GM12878 (cell line): ENCODE measurements at regions not wholly inside any gene's neighbourhood (a gene's known extent, or its start where the extent isn't known, plus 50 kb on each side); places are given as distances from the start of the nearest gene placed in this dataset.
A peak's percentile ranks its signal among the peaks of the same experiment; 100 is the strongest.

Experiments used
- DPF2 ChIP-seq: fragments of 450-650 bp; IDR thresholded peaks from 2 replicates; pipeline ENCODE4 v1.6.1; 2017; ENCODE audit warnings: mild to moderate bottlenecking
- ESRRA ChIP-seq: IDR thresholded peaks from 2 replicates; pipeline ENCODE4 v1.6.1; 2012; ENCODE audit warnings: mild to moderate bottlenecking, low read length, improper control_type of control experiment
- FOXK2 ChIP-seq: fragments of 450-650 bp; IDR thresholded peaks from 2 replicates; pipeline ENCODE4 v1.6.1; 2017; ENCODE audit warnings: mild to moderate bottlenecking, moderate library complexity
- FOXM1 ChIP-seq: IDR thresholded peaks from 2 replicates; pipeline ENCODE4 v1.6.1; 2012; ENCODE audit warnings: low read depth, mild to moderate bottlenecking, inconsistent platforms, low read length, moderate library complexity
- HCFC1 ChIP-seq: fragments of 150-350 bp; IDR thresholded peaks from 2 replicates; pipeline ENCODE4 v1.6.1; 2014; ENCODE audit warnings: low read length
- KLF5 ChIP-seq: fragments of 450-650 bp; IDR thresholded peaks from 2 replicates; pipeline ENCODE4 v1.6.1; 2014; ENCODE audit warnings: mild to moderate bottlenecking; ENCODE audit not compliant: partially characterized antibody
- NBN ChIP-seq: fragments of 450-650 bp; IDR thresholded peaks from 2 replicates; pipeline ENCODE4 v1.6.1; 2016
- RB1 ChIP-seq: fragments of 450-650 bp; formaldehyde crosslinking; IDR thresholded peaks from 2 replicates; pipeline ENCODE4 v1.6.1; 2017; ENCODE audit warnings: mild to moderate bottlenecking, borderline replicate concordance
- RBBP5 ChIP-seq: fragments of 200-600 bp; sonication (generic); conservative IDR thresholded peaks from 2 replicates; pipeline ENCODE4 v1.6.1; 2016
- RELA ChIP-seq: fragments of 450-650 bp; IDR thresholded peaks from 2 replicates; pipeline ENCODE4 v1.8.0; 2014; ENCODE audit warnings: borderline replicate concordance; ENCODE audit not compliant: partially characterized antibody
- RFX5 ChIP-seq: IDR thresholded peaks from 2 replicates; pipeline ENCODE4 v1.6.1; 2011; ENCODE audit warnings: low read depth, low read length, improper control_type of control experiment
- SIX5 ChIP-seq: IDR thresholded peaks from 2 replicates; pipeline ENCODE4 v1.6.1; 2011; ENCODE audit warnings: mild to moderate bottlenecking, low read depth, low read length, moderate library complexity; ENCODE audit not compliant: severe bottlenecking
- SMAD1 ChIP-seq: fragments of 450-650 bp; IDR thresholded peaks from 2 replicates; pipeline ENCODE4 v1.6.1; 2018; ENCODE audit warnings: mild to moderate bottlenecking, low read depth; ENCODE audit not compliant: partially characterized antibody
- TCF3 ChIP-seq: IDR thresholded peaks from 2 replicates; pipeline ENCODE4 v1.6.1; 2012; ENCODE audit warnings: low read depth, mild to moderate bottlenecking, low read length, borderline replicate concordance; ENCODE audit not compliant: insufficient read depth
- TCF7 ChIP-seq: IDR thresholded peaks from 2 replicates; pipeline ENCODE4 v1.6.1; 2014; ENCODE audit warnings: antibody characterized with exemption, borderline replicate concordance
- ZBED1 ChIP-seq: IDR thresholded peaks from 2 replicates; pipeline ENCODE4 v1.6.1; 2016; ENCODE audit warnings: borderline replicate concordance
- ZNF24 ChIP-seq: fragments of 450-650 bp; IDR thresholded peaks from 2 replicates; pipeline ENCODE4 v1.6.1; 2017; ENCODE audit warnings: antibody characterized with exemption, mild to moderate bottlenecking
- ZNF274 ChIP-seq: IDR thresholded peaks from one replicate; pipeline ENCODE4 v1.8.0; 2011; ENCODE audit not compliant: insufficient read length, insufficient read depth
- ZNF622 ChIP-seq: fragments of 450-650 bp; IDR thresholded peaks from 2 replicates; pipeline ENCODE4 v1.6.1; 2017; ENCODE audit warnings: mild to moderate bottlenecking, inconsistent platforms
- ZSCAN29 ChIP-seq: fragments of 450-650 bp; IDR thresholded peaks from 2 replicates; pipeline ENCODE4 v1.6.1; 2017; ENCODE audit warnings: mild to moderate bottlenecking, moderate library complexity
- TF ChIP-seq, protein P1 (sequence below): fragments of 150-350 bp; IDR thresholded peaks from 2 replicates; pipeline ENCODE4 v1.6.1; 2014; ENCODE audit warnings: mild to moderate bottlenecking, low read depth, low read length
- TF ChIP-seq, protein P2 (sequence below): fragments of 450-650 bp; IDR thresholded peaks from 2 replicates; pipeline ENCODE4 v1.6.1; 2016; ENCODE audit warnings: mild to moderate bottlenecking
- TF ChIP-seq, protein P3 (sequence below): IDR thresholded peaks from 2 replicates; pipeline ENCODE4 v1.6.1; 2011; ENCODE audit warnings: low read depth, mild to moderate bottlenecking, low read length, moderate library complexity, borderline replicate concordance; ENCODE audit errors: extremely low read depth
- TF ChIP-seq, protein P4 (sequence below): IDR thresholded peaks from 2 replicates; pipeline ENCODE4 v1.6.1; 2012; ENCODE audit warnings: low read depth, low read length, improper control_type of control experiment
- TF ChIP-seq, protein P5 (sequence below): IDR thresholded peaks from 2 replicates; pipeline ENCODE4 v1.6.1; 2011; ENCODE audit warnings: borderline replicate concordance, low read depth, mild to moderate bottlenecking, moderate library complexity, low read length; ENCODE audit not compliant: insufficient read depth, poor library complexity, severe bottlenecking
- TF ChIP-seq, protein P6 (sequence below): fragments of 450-650 bp; IDR thresholded peaks from 2 replicates; pipeline ENCODE4 v1.6.1; 2018; ENCODE audit warnings: borderline replicate concordance, mild to moderate bottlenecking; ENCODE audit not compliant: partially characterized antibody

DNA sequence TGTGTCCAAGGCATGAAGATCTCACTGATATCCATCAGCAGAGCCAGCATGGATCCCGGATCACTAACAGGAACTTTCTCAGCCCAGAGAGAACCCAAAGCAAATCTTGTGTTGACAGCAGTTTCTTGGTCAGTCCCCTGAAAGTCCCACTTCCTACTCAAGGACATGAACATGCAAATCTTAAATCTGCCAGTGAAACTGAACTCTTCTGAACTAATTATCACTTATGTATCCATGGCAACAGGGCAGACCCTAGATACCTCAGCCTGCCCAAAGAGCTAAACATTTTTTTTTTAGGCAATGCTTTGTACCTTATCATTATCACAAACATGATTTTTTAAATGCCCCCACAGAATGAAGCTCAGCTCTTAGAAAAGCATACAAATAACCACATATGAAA, 127.8 kb upstream of the DDX18 start (continued):
- TF ChIP-seq, protein P1, sequence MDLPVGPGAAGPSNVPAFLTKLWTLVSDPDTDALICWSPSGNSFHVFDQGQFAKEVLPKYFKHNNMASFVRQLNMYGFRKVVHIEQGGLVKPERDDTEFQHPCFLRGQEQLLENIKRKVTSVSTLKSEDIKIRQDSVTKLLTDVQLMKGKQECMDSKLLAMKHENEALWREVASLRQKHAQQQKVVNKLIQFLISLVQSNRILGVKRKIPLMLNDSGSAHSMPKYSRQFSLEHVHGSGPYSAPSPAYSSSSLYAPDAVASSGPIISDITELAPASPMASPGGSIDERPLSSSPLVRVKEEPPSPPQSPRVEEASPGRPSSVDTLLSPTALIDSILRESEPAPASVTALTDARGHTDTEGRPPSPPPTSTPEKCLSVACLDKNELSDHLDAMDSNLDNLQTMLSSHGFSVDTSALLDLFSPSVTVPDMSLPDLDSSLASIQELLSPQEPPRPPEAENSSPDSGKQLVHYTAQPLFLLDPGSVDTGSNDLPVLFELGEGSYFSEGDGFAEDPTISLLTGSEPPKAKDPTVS, result no peak
- TF ChIP-seq ZNF274, result no peak
- peak; percentile 18 for TF ChIP-seq RELA
- TF ChIP-seq ZNF622, result no peak
- TF ChIP-seq, protein P2, sequence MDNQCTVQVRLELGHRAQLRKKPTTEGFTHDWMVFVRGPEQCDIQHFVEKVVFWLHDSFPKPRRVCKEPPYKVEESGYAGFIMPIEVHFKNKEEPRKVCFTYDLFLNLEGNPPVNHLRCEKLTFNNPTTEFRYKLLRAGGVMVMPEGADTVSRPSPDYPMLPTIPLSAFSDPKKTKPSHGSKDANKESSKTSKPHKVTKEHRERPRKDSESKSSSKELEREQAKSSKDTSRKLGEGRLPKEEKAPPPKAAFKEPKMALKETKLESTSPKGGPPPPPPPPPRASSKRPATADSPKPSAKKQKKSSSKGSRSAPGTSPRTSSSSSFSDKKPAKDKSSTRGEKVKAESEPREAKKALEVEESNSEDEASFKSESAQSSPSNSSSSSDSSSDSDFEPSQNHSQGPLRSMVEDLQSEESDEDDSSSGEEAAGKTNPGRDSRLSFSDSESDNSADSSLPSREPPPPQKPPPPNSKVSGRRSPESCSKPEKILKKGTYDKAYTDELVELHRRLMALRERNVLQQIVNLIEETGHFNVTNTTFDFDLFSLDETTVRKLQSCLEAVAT, result no peak
- no peak for TF ChIP-seq SMAD1
- no peak for TF ChIP-seq RBBP5
- no peak for TF ChIP-seq ZNF24
- no peak for TF ChIP-seq RB1
- no peak for TF ChIP-seq TCF3
- no peak for TF ChIP-seq TCF7
- TF ChIP-seq FOXM1, result no peak
- peak; percentile 71; the same call in 1 of the 2 replicates for TF ChIP-seq DPF2
- no peak for TF ChIP-seq SIX5
- TF ChIP-seq, protein P3, sequence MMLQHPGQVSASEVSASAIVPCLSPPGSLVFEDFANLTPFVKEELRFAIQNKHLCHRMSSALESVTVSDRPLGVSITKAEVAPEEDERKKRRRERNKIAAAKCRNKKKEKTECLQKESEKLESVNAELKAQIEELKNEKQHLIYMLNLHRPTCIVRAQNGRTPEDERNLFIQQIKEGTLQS, result no peak
- no peak for TF ChIP-seq ZSCAN29
- no peak for TF ChIP-seq ZBED1
- TF ChIP-seq ESRRA, result no peak
- no peak for TF ChIP-seq NBN
- no peak for TF ChIP-seq HCFC1
- no peak for TF ChIP-seq FOXK2
- TF ChIP-seq RFX5, result peak; percentile 87
- TF ChIP-seq, protein P4, sequence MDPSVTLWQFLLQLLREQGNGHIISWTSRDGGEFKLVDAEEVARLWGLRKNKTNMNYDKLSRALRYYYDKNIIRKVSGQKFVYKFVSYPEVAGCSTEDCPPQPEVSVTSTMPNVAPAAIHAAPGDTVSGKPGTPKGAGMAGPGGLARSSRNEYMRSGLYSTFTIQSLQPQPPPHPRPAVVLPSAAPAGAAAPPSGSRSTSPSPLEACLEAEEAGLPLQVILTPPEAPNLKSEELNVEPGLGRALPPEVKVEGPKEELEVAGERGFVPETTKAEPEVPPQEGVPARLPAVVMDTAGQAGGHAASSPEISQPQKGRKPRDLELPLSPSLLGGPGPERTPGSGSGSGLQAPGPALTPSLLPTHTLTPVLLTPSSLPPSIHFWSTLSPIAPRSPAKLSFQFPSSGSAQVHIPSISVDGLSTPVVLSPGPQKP, result no peak
- TF ChIP-seq, protein P5, sequence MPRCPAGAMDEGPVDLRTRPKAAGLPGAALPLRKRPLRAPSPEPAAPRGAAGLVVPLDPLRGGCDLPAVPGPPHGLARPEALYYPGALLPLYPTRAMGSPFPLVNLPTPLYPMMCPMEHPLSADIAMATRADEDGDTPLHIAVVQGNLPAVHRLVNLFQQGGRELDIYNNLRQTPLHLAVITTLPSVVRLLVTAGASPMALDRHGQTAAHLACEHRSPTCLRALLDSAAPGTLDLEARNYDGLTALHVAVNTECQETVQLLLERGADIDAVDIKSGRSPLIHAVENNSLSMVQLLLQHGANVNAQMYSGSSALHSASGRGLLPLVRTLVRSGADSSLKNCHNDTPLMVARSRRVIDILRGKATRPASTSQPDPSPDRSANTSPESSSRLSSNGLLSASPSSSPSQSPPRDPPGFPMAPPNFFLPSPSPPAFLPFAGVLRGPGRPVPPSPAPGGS, result no peak
- TF ChIP-seq KLF5, result no peak
- TF ChIP-seq, protein P6, sequence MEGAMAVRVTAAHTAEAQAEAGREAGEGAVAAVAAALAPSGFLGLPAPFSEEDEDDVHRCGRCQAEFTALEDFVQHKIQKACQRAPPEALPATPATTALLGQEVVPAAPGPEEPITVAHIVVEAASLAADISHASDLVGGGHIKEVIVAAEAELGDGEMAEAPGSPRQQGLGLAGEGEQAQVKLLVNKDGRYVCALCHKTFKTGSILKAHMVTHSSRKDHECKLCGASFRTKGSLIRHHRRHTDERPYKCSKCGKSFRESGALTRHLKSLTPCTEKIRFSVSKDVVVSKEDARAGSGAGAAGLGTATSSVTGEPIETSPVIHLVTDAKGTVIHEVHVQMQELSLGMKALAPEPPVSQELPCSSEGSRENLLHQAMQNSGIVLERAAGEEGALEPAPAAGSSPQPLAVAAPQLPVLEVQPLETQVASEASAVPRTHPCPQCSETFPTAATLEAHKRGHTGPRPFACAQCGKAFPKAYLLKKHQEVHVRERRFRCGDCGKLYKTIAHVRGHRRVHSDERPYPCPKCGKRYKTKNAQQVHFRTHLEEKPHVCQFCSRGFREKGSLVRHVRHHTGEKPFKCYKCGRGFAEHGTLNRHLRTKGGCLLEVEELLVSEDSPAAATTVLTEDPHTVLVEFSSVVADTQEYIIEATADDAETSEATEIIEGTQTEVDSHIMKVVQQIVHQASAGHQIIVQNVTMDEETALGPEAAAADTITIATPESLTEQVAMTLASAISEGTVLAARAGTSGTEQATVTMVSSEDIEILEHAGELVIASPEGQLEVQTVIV, result no peak
